DMS53 (cell line): ENCODE measurements at regions not wholly inside any gene's neighbourhood (a gene's known extent, or its start where the extent isn't known, plus 50 kb on each side); places are given as distances from the start of the nearest gene placed in this dataset.
"Not testable (repeated sequence)": the region's sequence is repeated elsewhere in the genome, so short reads cannot be mapped to it uniquely, and the experiment has no call there.

ENCODE experiments used
- DNase-seq: peaks from one replicate; lab custom pipeline; 2025; lab: John Stamatoyannopoulos, UW

DNA sequence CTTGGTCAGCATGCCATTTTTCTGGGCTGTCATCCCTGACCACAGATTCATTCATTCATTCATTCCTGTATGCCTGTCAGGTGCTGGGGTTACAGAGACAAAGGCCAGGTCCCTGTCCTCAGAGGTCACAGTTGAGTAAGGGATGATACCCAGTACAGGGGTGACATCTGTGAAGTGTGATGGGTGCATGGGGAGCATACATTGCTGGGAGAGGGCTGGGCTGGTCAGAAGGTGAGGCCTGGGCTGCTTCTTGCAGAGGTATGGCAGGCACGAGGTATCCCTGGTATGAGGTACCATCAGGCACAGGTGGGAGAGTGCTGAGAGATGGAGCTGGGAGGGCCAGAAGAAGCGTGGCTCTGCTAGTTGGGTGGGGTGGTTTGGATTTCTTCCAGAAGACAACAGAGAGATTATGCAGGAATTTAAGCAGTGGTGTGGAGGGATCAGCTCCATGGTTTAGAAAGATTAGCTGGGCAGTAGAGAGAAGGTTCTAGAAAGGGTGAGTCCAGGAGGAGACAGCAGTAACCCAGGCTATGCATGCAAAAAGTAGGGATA lies 181.9 kb upstream of the HAAO start:
- DNase-seq, result no peak

DNA sequence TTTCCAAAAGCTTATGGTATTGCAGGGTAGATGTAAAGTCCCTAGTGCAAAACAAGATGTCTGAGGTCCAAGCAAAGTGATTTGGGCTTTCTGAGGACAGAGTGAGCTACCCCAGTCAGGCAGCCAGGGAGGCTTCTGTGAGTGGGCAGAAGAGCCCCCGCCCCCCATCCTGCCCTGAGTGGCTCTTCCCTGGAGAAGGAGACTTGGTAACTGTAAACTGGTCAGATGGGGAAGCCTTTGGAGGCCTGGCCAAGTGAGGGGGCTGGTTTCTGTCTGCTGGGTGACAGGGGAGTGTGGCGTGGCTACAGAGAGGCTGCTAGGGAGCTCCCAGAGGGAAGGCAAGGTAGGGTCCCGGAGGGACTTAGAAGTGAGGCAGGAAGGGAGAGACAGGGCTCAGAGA lies 181.3 kb upstream of the HAAO start:
- DNase-seq, result no peak

- DNase-seq, result not testable (repeated sequence)
Observed at GRCh38 chr2:42972933-42973516, 180.6 kb upstream of the HAAO start.

DNA sequence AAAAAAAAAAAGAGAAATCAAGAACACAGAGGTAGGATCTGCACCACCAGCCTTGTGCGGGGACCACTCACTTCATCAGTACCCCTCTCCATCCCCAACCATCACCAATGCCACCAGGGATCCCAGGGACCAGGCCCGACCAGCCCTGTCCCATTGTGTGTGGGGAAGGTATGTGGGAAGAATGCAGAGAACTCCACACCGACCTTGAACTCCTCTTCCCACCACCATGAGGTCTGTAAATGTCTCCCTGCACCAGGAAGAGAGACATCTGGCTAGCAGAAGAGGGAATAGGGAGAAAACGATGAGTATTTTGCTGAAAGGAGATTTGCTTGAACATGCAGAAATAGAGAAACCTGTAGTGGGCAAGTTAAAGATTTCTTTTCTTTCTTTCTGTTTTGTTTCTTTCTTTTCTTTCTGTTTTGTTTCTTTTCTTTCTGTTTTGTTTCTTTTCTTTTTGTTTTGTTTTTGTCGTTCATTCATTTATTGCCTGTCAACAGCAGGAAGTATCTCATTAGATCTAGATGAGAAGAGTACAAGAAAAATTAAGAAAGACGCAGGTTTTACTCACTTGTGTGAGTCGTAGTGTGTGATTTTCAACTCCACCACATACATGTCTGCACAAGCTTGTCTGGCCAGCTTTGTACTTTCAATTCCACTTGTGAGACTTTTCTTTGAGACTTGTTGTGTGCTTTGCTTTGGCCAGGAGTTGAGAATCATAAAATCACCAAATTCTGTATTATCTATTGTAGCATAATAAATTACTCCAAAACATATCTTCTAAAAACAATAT lies 179.8 kb upstream of the HAAO start:
- no peak for DNase-seq

DNA sequence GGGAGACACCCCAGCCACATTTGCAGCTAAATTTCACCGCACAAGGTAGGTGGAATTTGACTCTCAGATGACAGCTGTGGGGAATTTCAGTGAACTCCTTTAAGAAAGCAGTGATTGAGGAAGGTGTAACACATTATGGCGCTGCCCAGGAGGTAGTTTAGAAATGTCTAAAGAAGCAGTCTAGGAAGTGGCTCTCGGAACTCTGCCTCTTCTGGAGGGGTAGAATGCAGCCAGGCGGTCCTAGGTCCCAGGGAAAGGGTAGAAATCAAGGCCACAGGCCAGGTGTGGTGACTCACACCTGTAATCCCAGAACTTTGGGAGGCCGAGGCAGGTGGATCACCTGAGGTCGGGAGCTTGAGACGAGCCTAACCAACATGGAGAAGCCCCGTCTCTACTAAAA lies 179.0 kb upstream of the HAAO start:
- DNase-seq, result no peak

GRCh38 chr2:42970151-42970550 lies 177.8 kb upstream of the HAAO start:
- no peak for DNase-seq

GRCh38 chr2:42969231-42970150 lies 177.1 kb upstream of the HAAO start:
- no peak for DNase-seq

- DNase-seq, result no peak
Observed at GRCh38 chr2:42967959-42968674, 175.7 kb upstream of the HAAO start.

- DNase-seq, result no peak
Observed at GRCh38 chr2:42965910-42966309, 173.5 kb upstream of the HAAO start.

GRCh38 chr2:42965196-42965595 lies 172.8 kb upstream of the HAAO start:
- DNase-seq, result no peak

- DNase-seq, result no peak
Observed at GRCh38 chr2:42964439-42965083, 172.2 kb upstream of the HAAO start.

DNA sequence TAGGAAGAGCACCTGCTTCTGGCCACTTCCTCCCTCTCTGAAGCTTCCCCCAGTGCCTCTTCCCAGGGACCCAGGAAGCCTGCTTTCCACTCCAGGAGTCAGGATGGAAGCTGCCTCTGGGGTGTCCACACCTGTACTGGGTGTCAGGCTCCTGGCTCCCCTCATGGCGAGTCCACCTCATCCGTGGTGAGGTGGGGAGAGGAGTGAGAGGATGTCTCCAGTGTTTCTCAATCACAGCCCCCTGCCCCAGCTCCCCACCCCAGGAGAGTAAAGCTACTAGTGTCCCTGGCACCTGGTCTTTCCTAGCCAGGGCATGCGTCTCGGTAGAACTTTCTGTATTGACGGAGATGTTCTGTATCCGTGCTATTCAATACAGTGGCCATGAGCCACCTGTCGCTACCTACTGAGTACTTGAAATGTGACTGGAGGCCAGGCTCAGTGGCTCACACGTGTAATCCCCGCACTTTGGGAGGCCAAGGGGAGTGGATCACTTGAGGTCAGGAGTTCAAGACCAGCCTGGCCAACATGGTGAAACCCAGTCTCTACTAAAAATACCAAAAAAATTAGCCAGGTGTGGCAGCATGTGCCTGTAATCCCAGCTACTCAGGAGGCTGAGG lies 171.2 kb upstream of the HAAO start:
- DNase-seq, result no peak

DNA sequence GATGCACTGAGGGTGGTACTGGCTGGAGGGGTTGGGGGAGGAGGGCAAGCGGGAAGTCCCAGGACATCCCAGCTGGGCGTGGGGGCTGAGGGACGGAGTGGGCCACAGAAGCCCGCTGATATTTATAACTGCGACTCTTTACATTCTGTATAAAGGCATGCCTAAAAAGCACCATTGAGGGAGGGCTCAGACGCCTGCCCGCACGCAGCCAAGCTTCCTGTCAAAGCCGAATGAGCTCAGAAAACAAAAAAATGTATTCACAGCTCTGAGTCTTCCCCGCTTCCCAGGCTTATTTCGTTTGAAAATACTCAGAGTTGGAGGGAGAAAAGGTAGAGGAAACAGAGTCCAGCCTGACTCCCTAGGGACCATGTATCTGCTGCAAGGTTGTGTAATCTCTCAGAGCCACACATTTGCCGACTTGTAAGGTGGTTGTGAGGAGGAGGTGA lies 170.1 kb upstream of the HAAO start:
- DNase-seq, result no peak

GRCh38 chr2:42961961-42962360 lies 169.6 kb upstream of the HAAO start:
- no peak for DNase-seq

DNA sequence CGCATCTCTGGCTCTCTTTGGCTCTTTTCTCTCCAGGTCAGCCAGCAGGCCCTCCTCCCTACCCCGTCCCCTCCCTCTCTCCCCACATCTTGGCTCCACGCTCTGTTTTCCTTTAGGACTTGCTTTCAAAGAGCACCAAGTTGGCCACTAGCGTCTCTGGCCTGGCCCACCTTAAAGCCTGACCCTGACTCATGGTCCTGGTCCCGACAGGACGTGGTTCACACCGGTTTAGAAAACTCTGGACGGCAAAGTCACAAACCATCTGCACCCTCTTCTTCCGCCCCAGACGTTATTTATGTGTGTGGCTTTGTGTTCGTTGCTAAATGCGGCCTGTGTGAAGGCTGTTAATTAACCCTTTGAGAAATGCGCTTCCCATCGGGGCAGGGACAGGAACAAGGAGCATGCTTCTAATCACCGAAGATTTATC lies 169.0 kb upstream of the HAAO start:
- DNase-seq, result no peak

DNA sequence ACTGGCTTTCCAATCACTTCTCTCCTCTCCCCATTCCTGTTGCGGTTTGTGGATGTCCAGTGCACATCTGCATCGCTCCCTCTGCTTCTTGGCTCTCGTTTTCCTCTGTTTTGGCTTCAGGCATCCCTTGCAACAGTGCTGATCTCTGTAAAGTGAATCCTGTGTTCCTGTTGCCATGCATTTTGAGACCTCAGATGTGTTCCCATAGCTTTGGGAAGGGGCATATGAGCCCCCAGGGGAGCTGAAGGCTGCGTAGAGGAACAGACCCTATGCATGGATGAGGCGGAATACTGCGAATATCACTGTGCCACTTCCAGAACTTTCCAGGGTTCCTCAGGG lies 168.4 kb upstream of the HAAO start:
- DNase-seq, result no peak

GRCh38 chr2:42960002-42960841 lies 167.8 kb upstream of the HAAO start:
- DNase-seq, result no peak

DNA sequence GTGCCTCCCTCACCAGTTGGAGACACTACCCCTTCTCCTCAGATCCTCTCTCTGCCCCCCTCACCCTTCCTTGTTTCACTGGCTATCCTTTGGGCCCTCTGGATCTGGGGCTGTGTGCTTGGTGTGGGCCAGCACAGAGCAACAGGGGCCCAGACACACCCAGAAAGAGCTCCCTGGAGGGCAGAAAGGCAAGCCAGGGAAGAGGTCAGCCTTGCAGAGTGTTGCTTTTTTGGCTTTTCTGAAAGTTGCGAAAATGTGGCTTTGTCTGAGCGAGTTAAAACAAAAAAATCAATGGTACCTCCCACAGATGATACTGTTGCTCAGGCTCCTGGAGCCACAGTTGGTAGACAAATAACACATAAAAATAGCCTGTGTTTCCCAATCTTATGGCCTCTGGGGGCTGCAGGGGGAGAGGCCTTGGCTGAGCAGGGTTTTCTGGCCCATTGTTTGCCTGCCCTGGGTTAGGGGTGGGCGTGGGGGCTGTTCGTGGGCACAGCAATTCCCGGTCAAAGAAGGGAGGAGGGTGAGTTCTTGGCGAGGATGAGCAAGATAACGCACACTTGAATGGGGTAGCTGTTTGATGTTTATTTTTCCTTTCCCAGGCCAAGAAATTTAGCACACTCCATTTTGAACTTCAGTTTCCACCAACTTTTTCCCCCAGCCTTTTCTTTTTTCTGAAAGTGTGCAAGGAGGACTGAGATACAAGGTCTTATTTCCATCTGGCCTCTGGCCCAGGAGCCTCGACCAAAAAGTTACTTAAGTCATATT lies 167.0 kb upstream of the HAAO start:
- no peak for DNase-seq

- DNase-seq, result no peak
Observed at GRCh38 chr2:42958741-42959233, 166.4 kb upstream of the HAAO start.
